ENCODE measurements at regions not wholly inside any gene's neighbourhood (a gene's known extent, or its start where the extent isn't known, plus 50 kb on each side); places are given as distances from the start of the nearest gene placed in this dataset.

- TF ChIP-seq CTCF (IDR thresholded peaks at IDR 0.05; ENCODE audit: insufficient read depth, low read depth, low read length): no peak
- no peak for TF ChIP-seq EZH2 (IDR thresholded peaks at IDR 0.05; ENCODE audit: insufficient read depth, low read length)
These were observed 105.1 kb upstream of the GRPR start for GRCh38 chrX:16018291-16018690.

Data from astrocyte (in vitro differentiated cells and primary cell).